ENCODE measurements at regions not wholly inside any gene's neighbourhood (a gene's known extent, or its start where the extent isn't known, plus 50 kb on each side); places are given as distances from the start of the nearest gene placed in this dataset.
"Not testable (repeated sequence)": the region's sequence is repeated elsewhere in the genome, so short reads cannot be mapped to it uniquely, and the experiment has no call there.

GRCh38 chr10:130962240-130963051, 349.1 kb downstream of the TCERG1L start:
- DNase-seq, result no peak

- DNase-seq, result no peak
Measured at GRCh38 chr10:130963052-130963393, 348.5 kb downstream of the TCERG1L start.

GRCh38 chr10:130963786-130964522, 347.6 kb downstream of the TCERG1L start:
- DNase-seq, result no peak

GRCh38 chr10:130964771-130965170, 346.8 kb downstream of the TCERG1L start:
- no peak for DNase-seq

- no peak for DNase-seq
Measured at GRCh38 chr10:130967161-130967560, 344.4 kb downstream of the TCERG1L start.

GRCh38 chr10:130967784-130968183, 343.7 kb downstream of the TCERG1L start:
- no peak for DNase-seq

GRCh38 chr10:130968511-130968910, 343.0 kb downstream of the TCERG1L start:
- no peak for DNase-seq

GRCh38 chr10:130968964-130969363, 342.6 kb downstream of the TCERG1L start:
- DNase-seq, result no peak

GRCh38 chr10:130969700-130970099, 341.8 kb downstream of the TCERG1L start:
- no peak for DNase-seq

GRCh38 chr10:130970341-130971122, 341.0 kb downstream of the TCERG1L start:
- no peak for DNase-seq

GRCh38 chr10:130971123-130971435, 340.4 kb downstream of the TCERG1L start:
- DNase-seq, result no peak

GRCh38 chr10:130973127-130973839, 338.2 kb downstream of the TCERG1L start:
- no peak for DNase-seq

GRCh38 chr10:130974166-130974565, 337.4 kb downstream of the TCERG1L start:
- no peak for DNase-seq

- DNase-seq, result not testable (repeated sequence)
Measured at GRCh38 chr10:130975351-130975750, 336.2 kb downstream of the TCERG1L start.

GRCh38 chr10:130982802-130983201, 328.7 kb downstream of the TCERG1L start:
- no peak for DNase-seq

GRCh38 chr10:130983749-130984148, 327.8 kb downstream of the TCERG1L start:
- DNase-seq, result no peak

- DNase-seq, result no peak
Measured at GRCh38 chr10:130984686-130985085, 326.8 kb downstream of the TCERG1L start.

- no peak for DNase-seq
Measured at GRCh38 chr10:130985158-130985753, 326.3 kb downstream of the TCERG1L start.

GRCh38 chr10:130986846-130987245, 324.7 kb downstream of the TCERG1L start:
- DNase-seq, result no peak

GRCh38 chr10:130987401-130987800, 324.1 kb downstream of the TCERG1L start:
- DNase-seq, result no peak

- DNase-seq, result no peak
Measured at GRCh38 chr10:130989670-130990232, 321.8 kb downstream of the TCERG1L start.

- DNase-seq, result no peak
Measured at GRCh38 chr10:130990486-130990885, 321.0 kb downstream of the TCERG1L start.

All from CD4-positive, alpha-beta T cell treated with Interferon alpha-2 for 1 hour (primary cell).